GM19452 (cell line): ENCODE measurements at regions not wholly inside any gene's neighbourhood (a gene's known extent, or its start where the extent isn't known, plus 50 kb on each side); places are given as distances from the start of the nearest gene placed in this dataset.

Source experiments
- ATAC-seq: cut with Tn5 transposase; IDR thresholded peaks from one replicate; pipeline ENCODE4 v1.9.1; 2021; ENCODE audit not compliant: unreplicated experiment

DNA sequence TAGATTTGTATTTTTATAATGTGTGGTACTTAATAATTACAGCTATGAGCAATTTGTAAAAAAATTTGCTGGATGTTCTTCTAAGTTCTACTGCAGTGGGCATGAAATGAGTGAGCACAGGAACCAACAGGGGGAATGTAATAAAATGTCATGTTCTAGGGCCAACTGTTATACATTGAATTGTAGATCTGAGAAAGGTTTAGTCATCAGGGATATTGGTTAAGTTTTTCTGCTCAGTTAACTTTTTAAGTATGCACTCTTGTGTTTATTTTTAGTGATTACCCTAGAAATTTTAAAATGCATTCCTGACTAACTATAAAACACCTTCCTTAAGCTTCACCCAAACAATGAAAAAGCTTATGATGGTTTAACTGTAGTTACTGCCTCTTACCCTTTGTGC is 101.8 kb downstream of the CAND1 start:
- ATAC-seq = no peak

DNA sequence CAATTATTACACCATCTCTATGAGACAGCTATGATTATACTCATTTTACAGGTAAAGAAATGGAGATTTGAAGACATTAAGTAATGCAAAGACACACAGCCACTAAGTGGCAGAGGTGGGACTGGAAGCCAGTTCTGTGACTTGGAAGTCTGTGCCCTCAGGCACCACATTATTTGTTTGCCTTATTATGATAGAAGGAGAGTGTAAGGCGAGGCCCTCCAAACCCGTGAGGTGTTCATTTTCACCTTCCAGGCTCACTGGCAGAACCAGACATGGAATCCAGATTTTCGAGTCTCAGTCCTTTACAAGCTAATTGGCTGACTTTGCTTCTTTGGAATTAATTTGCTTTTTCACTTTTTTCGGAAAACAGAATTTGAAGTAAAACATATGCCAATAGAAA is 107.9 kb downstream of the CAND1 start:
- no peak for ATAC-seq

GRCh38 chr12:67377541-67377940 is 108.4 kb downstream of the CAND1 start:
- no peak for ATAC-seq

- ATAC-seq = no peak
Observed at GRCh38 chr12:67382241-67382871, 113.2 kb downstream of the CAND1 start.

DNA sequence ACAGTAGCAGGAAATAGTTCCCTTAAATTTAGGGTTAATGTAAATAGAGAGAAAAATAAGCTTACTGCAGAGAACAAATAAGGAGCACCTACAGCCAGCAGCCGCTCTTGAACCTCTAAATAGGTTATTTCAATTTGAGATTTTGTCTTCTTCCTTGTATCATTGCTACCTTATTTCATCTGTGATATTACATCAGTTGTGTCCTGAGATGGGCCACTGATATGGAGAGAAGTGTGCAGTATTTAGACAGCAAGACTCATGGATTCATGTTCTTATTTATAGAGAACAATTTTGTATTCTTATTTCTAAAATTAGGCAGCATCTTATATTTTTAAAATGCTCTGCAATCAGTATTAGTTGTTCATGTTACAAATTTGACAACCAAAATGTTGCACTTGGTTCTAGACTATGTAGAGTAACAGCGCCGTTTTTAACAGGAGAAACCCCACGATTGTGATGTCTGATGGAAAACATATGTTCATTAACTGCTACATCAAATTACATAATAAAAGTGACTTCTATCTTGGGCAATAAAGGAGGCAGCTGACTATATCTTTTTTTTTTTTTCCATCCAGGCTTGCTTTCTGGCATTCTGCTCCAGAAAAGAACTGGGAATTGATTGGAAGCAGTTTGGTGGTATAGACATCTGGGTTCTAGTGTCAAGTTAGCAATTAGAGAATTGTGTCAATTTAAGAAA is 117.9 kb downstream of the CAND1 start:
- no peak for ATAC-seq

GRCh38 chr12:67388331-67389138 is 119.4 kb downstream of the CAND1 start:
- no peak for ATAC-seq

DNA sequence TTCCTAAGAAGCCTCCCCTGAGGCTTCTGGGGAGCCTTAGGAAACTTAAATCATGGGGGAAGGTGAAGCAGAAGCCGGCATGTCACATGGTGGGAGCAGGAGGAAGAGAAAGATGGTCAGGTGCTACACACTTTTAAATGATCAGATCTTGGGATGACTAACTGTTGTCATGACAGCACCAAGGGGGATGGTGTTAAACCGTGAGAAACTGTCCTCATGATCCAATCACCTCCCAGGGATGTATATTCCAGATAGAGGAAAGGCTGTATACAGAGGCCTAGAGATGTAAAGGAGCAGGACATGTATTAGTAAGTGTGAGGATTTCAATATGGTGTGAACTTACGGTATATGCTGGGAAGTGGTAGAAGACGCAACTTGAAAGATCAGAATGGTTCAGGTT is 121.1 kb downstream of the CAND1 start:
- no peak for ATAC-seq

GRCh38 chr12:67391034-67391433 is 121.9 kb downstream of the CAND1 start:
- ATAC-seq = no peak

DNA sequence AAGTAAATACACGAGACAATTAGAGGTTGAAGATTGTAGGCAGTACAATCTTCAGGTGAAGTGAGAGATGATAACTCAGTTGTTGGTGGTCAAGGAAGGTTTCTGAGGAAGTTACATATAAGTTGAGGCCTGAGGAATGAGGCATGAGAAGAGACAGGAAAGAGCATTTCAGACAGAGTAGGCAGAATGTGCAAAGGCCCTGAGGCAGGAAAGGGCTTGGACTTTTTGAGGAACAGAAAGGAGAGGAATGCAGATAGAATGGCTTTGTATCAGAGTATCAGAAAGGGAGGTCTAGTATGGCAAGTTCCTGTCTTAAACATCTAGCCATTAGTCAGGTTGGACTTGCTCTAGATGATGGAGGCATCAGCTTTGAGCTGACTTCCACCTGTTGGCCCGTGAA is 122.5 kb downstream of the CAND1 start:
- ATAC-seq = no peak

DNA sequence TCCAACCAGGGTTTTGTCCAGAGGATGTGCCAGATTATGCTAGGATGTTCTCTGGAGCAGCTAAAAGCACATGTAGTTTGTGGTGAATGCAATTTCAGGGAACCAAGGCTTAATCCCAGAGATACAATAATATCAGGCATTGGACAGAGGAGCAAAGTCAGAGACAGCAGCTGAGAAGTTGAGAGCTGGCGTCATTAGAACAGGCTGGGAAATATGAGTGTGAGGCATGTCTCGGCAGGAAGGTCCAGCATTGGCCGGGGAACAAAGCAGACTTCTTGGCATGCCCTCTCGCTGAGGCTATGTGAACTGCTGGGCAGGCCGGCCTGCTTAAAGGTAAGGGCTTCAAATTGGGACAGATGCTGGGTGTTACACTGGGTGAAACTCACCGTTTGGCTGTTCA is 125.4 kb downstream of the CAND1 start:
- ATAC-seq = no peak

DNA sequence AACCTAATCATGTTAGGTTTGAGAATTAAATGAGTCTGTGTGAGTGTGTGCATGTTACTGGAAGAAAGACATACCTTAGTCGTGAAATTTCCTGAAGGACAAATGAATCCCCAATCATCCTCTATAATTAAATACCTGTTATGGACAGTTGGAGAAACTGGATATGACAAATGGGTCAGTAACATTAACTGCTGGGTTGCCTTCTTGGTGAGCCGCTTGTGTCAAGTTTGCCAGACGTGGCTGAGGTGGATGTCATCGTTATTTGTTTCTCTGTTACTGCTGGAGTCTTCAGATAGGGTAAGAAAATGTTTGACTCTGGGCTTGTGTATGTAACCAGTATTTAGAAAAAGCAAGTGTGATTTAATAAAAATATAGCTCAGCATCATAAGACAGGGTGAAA is 131.6 kb downstream of the CAND1 start:
- no peak for ATAC-seq

- no peak for ATAC-seq
Observed at GRCh38 chr12:67410246-67410645, 141.1 kb downstream of the CAND1 start.

GRCh38 chr12:67410667-67411067 is 141.5 kb downstream of the CAND1 start:
- ATAC-seq = no peak

DNA sequence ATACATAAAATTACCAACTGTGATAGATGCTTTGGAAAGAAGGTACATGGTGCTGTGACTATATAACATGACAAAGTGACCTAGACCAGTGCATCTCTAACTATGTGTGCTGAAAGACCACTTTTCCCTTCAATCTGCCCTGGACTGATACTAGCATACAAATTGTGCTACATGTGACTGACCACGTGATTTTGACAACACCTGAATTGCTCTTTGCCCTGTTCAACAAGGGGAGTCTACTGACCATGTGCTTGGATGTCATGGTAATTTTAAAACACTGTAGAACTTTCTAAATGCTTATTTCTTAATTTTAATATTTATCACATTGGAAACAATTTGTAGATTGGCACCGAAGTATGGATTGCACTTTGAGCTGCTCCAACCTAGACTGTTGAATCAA is 142.4 kb downstream of the CAND1 start:
- no peak for ATAC-seq

- no peak for ATAC-seq
Observed at GRCh38 chr12:67413577-67413976, 144.4 kb downstream of the CAND1 start.

GRCh38 chr12:67414011-67414715 is 145.0 kb downstream of the CAND1 start:
- ATAC-seq = no peak

- ATAC-seq = no peak
Observed at GRCh38 chr12:67415473-67415872, 146.3 kb downstream of the CAND1 start.

- ATAC-seq = no peak
Observed at GRCh38 chr12:67419810-67420209, 150.7 kb downstream of the CAND1 start.

DNA sequence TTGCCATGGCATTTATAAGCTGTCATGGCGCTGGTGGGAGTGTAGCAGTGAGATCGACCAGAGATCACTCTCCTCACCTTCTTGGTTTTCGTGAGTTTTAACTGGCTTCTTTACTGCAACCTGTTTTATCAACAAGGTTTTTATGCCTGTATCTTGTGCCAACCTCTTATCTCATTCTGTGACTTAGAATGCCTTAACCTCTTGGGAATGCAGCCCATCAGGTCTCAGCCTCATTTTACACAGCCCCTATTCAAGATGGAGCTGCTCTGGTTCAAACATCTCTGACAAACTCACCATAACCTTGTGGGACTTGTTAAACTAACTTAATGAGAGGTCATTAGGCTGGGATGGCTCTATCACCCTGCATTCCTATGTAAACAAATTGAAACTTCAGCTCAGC is 151.3 kb downstream of the CAND1 start:
- ATAC-seq = no peak

DNA sequence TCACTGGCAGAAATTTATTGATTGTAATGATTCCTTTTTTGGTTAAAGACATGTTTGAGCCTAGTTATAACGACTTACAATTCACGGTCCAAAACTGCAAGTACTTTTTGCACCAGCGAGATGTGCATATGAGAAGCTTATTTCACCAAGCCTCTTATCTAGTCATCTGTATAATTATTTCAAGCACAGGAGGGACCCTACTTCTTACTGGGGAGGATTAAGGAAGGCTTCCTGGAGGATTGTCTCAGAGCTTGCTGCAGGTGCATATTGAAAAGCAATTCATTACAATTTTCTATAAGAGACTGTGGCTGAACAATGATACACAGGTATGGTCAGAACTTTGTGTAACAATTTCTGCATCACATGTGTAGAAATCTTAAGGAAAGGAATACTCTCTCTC is 152.9 kb downstream of the CAND1 start:
- no peak for ATAC-seq

DNA sequence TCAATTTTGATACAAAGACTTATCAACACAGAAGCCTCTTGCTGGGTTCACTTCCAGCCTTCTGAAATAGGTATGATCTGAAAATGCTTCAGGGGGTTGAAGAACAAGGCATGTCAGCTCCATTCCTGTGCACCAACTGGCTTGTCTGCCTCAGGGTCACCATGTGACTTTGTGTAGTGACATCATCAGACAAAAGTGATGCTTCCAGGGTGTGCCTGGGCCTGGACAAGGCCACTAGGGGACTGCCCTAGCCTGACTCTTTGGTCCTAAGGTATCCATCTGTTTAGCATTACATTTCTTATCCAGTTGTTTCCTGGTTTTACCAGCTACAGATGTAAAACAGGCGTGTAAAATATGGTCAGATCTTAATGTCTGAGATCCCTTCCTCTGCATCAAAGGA is 155.6 kb downstream of the CAND1 start:
- ATAC-seq = no peak

- no peak for ATAC-seq
Observed at GRCh38 chr12:67425394-67425793, 156.2 kb downstream of the CAND1 start.
